ENCODE measurements at regions not wholly inside any gene's neighbourhood (a gene's known extent, or its start where the extent isn't known, plus 50 kb on each side); places are given as distances from the start of the nearest gene placed in this dataset.

DNA sequence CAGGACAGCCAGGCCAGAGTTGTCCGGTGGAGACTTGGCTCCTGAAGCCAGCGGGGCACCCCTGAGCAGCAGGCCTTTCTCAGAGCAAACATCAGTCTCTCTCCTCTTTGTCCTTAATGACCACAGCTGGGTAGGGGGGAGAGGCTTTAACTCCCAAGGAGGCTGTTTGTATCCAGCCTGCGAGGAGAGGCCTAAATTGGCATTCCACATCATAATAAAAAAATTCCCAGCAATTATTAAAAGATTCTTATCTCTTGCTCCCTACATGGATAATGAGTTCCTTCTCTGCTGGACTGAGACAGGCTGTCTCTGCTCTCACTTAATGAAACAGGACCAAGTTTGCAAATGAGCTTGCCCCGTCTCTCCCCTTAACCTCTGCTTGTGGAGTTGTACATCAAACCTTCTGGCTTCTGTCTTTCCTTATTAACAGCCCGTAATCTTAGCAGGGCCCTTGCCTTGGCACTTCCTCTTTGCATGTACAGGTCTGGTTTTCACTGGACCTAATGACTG lies 838.2 kb downstream of the MAFB start:
- WGBS, 5 donors, result 47 to 55% (median 51%) methylated on average over 5 of the region's 5 CpGs
- no peaks in the 10 kb centered on the region for H3K9me3 ChIP-seq
- no peaks in the 10 kb centered on the region for H3K36me3 ChIP-seq
- peaks cover 6 to 27% (median 15%) of the 10 kb centered on the region in 4 donors for H3K4me1 ChIP-seq
- intact Hi-C loops (cut with DNase I; ENCODE audit: low total_unique reads), result no loop called here
- H3K27ac ChIP-seq, result peak overlapping the region in 3 of 5 donors; percentile 24 to 41 (median 31)
- H3K27me3 ChIP-seq, result no peaks in the 10 kb centered on the region
- H3K4me3 ChIP-seq, result no peak overlapping the region
- TF ChIP-seq POLR2AphosphoS5 (IDR thresholded peaks at IDR 0.05) (no peak), EP300 (IDR thresholded peaks at IDR 0.05) (no peak), POLR2A (IDR thresholded peaks at IDR 0.05) (no peak)
- TF ChIP-seq, protein P1, sequence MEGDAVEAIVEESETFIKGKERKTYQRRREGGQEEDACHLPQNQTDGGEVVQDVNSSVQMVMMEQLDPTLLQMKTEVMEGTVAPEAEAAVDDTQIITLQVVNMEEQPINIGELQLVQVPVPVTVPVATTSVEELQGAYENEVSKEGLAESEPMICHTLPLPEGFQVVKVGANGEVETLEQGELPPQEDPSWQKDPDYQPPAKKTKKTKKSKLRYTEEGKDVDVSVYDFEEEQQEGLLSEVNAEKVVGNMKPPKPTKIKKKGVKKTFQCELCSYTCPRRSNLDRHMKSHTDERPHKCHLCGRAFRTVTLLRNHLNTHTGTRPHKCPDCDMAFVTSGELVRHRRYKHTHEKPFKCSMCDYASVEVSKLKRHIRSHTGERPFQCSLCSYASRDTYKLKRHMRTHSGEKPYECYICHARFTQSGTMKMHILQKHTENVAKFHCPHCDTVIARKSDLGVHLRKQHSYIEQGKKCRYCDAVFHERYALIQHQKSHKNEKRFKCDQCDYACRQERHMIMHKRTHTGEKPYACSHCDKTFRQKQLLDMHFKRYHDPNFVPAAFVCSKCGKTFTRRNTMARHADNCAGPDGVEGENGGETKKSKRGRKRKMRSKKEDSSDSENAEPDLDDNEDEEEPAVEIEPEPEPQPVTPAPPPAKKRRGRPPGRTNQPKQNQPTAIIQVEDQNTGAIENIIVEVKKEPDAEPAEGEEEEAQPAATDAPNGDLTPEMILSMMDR (IDR thresholded peaks at IDR 0.05), result no peak
- DNase-seq, result no peak

DNA sequence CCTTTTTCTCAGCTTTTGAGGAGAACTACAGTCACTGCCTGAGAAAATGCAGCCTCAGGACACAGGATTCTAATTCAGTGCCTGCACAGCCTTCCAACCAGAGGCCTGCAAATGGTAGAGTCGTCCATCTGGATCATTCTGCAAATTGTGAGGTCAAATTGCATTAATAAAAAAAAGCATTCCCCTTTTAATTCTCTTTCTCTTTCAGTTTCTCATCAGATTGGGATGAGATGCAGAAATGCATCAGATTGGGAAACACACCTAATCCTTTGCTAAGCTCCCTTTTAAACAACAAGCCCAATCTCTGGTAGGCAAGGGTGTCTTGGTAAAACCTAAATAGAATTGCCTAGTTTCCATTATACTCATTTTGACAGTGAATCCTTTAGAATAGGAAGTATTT lies 838.8 kb downstream of the MAFB start:
- WGBS, 5 donors, result 4 to 28% (median 8%) methylated on average over 1 of the region's 1 CpG
- TF ChIP-seq EP300 (IDR thresholded peaks at IDR 0.05) (no peak), POLR2A (IDR thresholded peaks at IDR 0.05) (no peak), POLR2AphosphoS5 (IDR thresholded peaks at IDR 0.05) (no peak)
- TF ChIP-seq, protein P1 (IDR thresholded peaks at IDR 0.05), result no peak
- no peak for DNase-seq
- intact Hi-C loops (cut with DNase I; ENCODE audit: low total_unique reads), result no loop called here
- H3K4me3 ChIP-seq, result no peak overlapping the region
- peaks cover 6 to 27% (median 15%) of the 10 kb centered on the region in 4 donors for H3K4me1 ChIP-seq
- H3K36me3 ChIP-seq, result no peaks in the 10 kb centered on the region
- no peaks in the 10 kb centered on the region for H3K9me3 ChIP-seq
- H3K27me3 ChIP-seq, result no peaks in the 10 kb centered on the region
- H3K27ac ChIP-seq, result peak overlapping the region in 4 of 5 donors; percentile 15 to 41 (median 28)

DNA sequence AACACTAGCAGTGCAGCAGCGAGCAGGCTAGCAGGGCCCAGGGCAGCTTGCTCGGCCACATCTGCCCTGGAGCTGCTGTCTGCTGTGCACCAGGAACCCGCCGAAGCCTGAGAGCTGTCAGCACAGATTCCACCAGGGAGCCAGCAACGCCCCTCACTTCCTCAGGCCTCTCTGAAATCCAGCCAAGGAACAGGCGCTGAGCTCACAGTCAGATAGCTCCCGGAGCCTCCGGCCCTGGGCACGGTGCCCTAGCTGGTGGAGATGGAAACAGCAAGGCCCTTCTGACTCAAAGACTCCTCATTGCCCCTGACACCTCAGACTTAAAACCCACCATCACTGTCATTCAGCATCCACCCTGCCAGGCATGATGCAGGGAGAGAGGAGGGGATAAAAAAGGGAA lies 839.4 kb downstream of the MAFB start:
- Histone ChIP-seq H3K27ac (peak overlapping the region in 3 of 5 donors; percentile 15 to 41 (median 24)), H3K9me3 (no peaks in the 10 kb centered on the region), H3K36me3 (no peaks in the 10 kb centered on the region), H3K4me1 (peaks cover 6 to 27% (median 15%) of the 10 kb centered on the region in 4 donors), H3K4me3 (no peak overlapping the region), H3K27me3 (no peaks in the 10 kb centered on the region)
- peak; percentile 28 to 89 for DNase-seq
- intact Hi-C loops (cut with DNase I; ENCODE audit: low total_unique reads), result no loop called here
- TF ChIP-seq POLR2AphosphoS5 (IDR thresholded peaks at IDR 0.05) (no peak), POLR2A (IDR thresholded peaks at IDR 0.05) (no peak), EP300 (IDR thresholded peaks at IDR 0.05) (no peak)
- TF ChIP-seq, protein P1 (IDR thresholded peaks at IDR 0.05), result no peak
- WGBS, 5 donors, result 24 to 46% (median 28%) methylated on average over 6 to 9 of the region's 9 CpGs

DNA sequence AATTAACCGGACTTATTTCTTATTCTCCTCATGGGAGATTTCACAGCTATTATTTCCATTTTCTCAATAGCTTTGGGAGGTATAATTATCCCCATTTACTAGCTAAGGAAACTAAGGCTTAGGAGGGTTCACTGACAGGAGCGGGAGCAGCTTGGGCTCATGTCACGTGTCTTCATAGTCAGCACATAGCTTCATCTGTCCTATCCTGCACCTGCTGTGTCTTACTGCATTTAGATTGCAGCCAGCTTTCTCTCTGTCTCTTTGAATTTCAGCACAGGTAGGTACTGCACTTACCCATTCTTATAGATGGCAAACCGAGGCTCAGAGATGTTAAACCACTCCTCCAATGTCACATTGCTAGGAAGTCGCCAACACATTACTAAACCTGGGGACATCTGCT lies 839.9 kb downstream of the MAFB start:
- WGBS, 5 donors, result 72 to 79% (median 78%) methylated on average over 5 of the region's 5 CpGs
- TF ChIP-seq, protein P1 (IDR thresholded peaks at IDR 0.05), result no peak
- TF ChIP-seq POLR2A (IDR thresholded peaks at IDR 0.05), result no peak
- TF ChIP-seq POLR2AphosphoS5 (IDR thresholded peaks at IDR 0.05), result no peak
- TF ChIP-seq EP300 (IDR thresholded peaks at IDR 0.05), result no peak
- DNase-seq, result no peak
- no peaks in the 10 kb centered on the region for H3K27me3 ChIP-seq
- peak overlapping the region in 1 of 5 donors; percentile 41 for H3K27ac ChIP-seq
- H3K9me3 ChIP-seq, result no peaks in the 10 kb centered on the region
- peaks cover 6 to 27% (median 15%) of the 10 kb centered on the region in 4 donors for H3K4me1 ChIP-seq
- intact Hi-C loops (cut with DNase I; ENCODE audit: low total_unique reads), result no loop called here
- no peaks in the 10 kb centered on the region for H3K36me3 ChIP-seq
- no peak overlapping the region for H3K4me3 ChIP-seq

Data from stomach (tissue), 8 donors.